ENCODE measurements at regions not wholly inside any gene's neighbourhood (a gene's known extent, or its start where the extent isn't known, plus 50 kb on each side); places are given as distances from the start of the nearest gene placed in this dataset.

GRCh38 chr18:24791751-24792545 is 331.5 kb downstream of the HRH4 start:
- intact Hi-C loops (cut with DNase I; ENCODE audit: low total_unique reads) = no loop called here
- no peak for TF ChIP-seq POLR2A (IDR thresholded peaks at IDR 0.05)
- TF ChIP-seq POLR2AphosphoS5 (IDR thresholded peaks at IDR 0.05) = no peak

DNA sequence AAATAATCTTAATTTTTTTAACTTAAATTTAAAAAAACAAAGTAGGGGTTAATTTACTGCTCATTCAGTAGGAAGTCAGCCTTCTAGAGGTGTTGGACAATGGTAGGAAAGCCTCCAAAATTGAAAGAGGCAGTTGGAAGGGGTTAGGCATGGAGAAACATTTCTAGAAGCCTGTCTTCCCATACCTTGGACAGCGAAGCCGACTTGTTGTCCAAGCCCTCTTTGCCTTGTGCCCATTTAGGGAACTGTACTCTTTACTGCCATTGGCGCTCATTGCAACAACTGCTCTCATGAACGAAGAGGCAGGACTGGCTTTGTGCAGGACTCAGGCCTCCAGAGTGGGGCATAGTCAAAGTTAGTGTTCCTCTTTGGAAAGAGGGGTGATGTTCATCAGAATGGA is 333.3 kb downstream of the HRH4 start:
- H3K27ac ChIP-seq = no peak overlapping the region
- H3K36me3 ChIP-seq = no peaks in the 10 kb centered on the region
- intact Hi-C loops (cut with DNase I; ENCODE audit: low total_unique reads) = no loop called here
- no peak overlapping the region for H3K4me3 ChIP-seq
- H3K27me3 ChIP-seq = no peaks in the 10 kb centered on the region
- no peaks in the 10 kb centered on the region for H3K9me3 ChIP-seq
- DNase-seq (ENCODE audit: low spot score in 2 of 2) = no peak
- H3K4me1 ChIP-seq = no peaks in the 10 kb centered on the region
- TF ChIP-seq POLR2AphosphoS5 (IDR thresholded peaks at IDR 0.05) = no peak
- TF ChIP-seq CTCF (IDR thresholded peaks at IDR 0.05) = no peak
- TF ChIP-seq POLR2A (IDR thresholded peaks at IDR 0.05) = no peak

More at GRCh38 chr18:24791751-24792545, 331.5 kb downstream of the HRH4 start:
- Histone ChIP-seq H3K27ac (no peak overlapping the region), H3K36me3 (no peaks in the 10 kb centered on the region), H3K4me3 (no peak overlapping the region), H3K9me3 (no peaks in the 10 kb centered on the region), H3K27me3 (no peaks in the 10 kb centered on the region), H3K4me1 (no peaks in the 10 kb centered on the region)
- DNase-seq (ENCODE audit: low spot score in 2 of 2) = no peak

- H3K4me3 ChIP-seq = no peak overlapping the region
- DNase-seq (ENCODE audit: low spot score in 2 of 2) = no peak
- H3K27ac ChIP-seq = no peak overlapping the region
- H3K4me1 ChIP-seq = no peaks in the 10 kb centered on the region
- H3K27me3 ChIP-seq = no peaks in the 10 kb centered on the region
- TF ChIP-seq CTCF (IDR thresholded peaks at IDR 0.05) (no peak), POLR2AphosphoS5 (IDR thresholded peaks at IDR 0.05) (no peak), POLR2A (IDR thresholded peaks at IDR 0.05) (no peak)
- H3K9me3 ChIP-seq = no peaks in the 10 kb centered on the region
- H3K36me3 ChIP-seq = no peaks in the 10 kb centered on the region
- intact Hi-C loops (cut with DNase I; ENCODE audit: low total_unique reads) = no loop called here
These were observed 334.7 kb downstream of the HRH4 start for GRCh38 chr18:24795129-24795528.

GRCh38 chr18:24797981-24798380 is 337.5 kb downstream of the HRH4 start:
- intact Hi-C loops (cut with DNase I; ENCODE audit: low total_unique reads) = no loop called here
- Histone ChIP-seq H3K27me3 (no peaks in the 10 kb centered on the region), H3K4me3 (no peak overlapping the region), H3K27ac (peak overlapping the region in 1 of 2 donors; percentile 55), H3K36me3 (no peaks in the 10 kb centered on the region), H3K9me3 (no peaks in the 10 kb centered on the region), H3K4me1 (no peaks in the 10 kb centered on the region)
- DNase-seq (ENCODE audit: low spot score in 2 of 2) = no peak
- no peak for TF ChIP-seq POLR2AphosphoS5 (IDR thresholded peaks at IDR 0.05)
- no peak for TF ChIP-seq CTCF (IDR thresholded peaks at IDR 0.05)
- no peak for TF ChIP-seq POLR2A (IDR thresholded peaks at IDR 0.05)

- H3K4me3 ChIP-seq = no peak overlapping the region
- intact Hi-C loops (cut with DNase I; ENCODE audit: low total_unique reads) = no loop called here
- H3K36me3 ChIP-seq = no peaks in the 10 kb centered on the region
- no peaks in the 10 kb centered on the region for H3K27me3 ChIP-seq
- TF ChIP-seq POLR2AphosphoS5 (IDR thresholded peaks at IDR 0.05) = no peak
- no peak for TF ChIP-seq CTCF (IDR thresholded peaks at IDR 0.05)
- TF ChIP-seq POLR2A (IDR thresholded peaks at IDR 0.05) = no peak
- H3K9me3 ChIP-seq = no peaks in the 10 kb centered on the region
- H3K4me1 ChIP-seq = no peaks in the 10 kb centered on the region
- no peak for DNase-seq (ENCODE audit: low spot score in 2 of 2)
- peak overlapping the region; percentile 68 to 75 for H3K27ac ChIP-seq
These were observed 338.7 kb downstream of the HRH4 start for GRCh38 chr18:24799176-24799575.
